ENCODE measurements at regions not wholly inside any gene's neighbourhood (a gene's known extent, or its start where the extent isn't known, plus 50 kb on each side); places are given as distances from the start of the nearest gene placed in this dataset.

DNA sequence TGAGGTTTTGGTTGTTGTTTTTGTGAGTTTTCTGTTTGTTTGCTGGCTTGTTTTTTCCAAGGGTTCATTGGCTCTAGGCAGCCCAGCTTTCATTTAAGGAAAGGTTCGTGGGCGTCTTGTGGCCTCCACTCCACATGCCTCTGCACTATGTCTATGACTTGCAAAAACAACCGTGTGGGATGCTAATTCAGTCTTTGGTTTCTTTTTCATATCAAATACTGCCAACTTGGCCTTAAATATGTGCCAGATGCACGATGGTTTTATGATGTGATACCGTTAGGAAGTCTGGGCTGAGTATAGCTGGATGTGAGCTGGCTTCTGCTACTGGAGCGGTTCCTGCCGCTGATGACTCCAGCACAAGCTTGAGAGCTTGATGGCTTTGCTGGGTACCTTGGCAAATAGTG lies 96.3 kb downstream of the BMP2 start:
- BruUV-seq (replicated peaks), result no TSS peak
- no peaks in the 10 kb centered on the region for H3K79me2 ChIP-seq (ENCODE audit: insufficient read depth, low read length)
- H3K9me3 ChIP-seq (ENCODE audit: low read length), result no peaks in the 10 kb centered on the region
- no peaks in the 10 kb centered on the region for H3K27me3 ChIP-seq (ENCODE audit: control insufficient read depth in 1 of 2, insufficient read depth in 2 of 2, low read length in 2 of 2)
- no peaks in the 10 kb centered on the region for H3K4me1 ChIP-seq (ENCODE audit: insufficient read depth, low read length)
- ATAC-seq (no peak), FAIRE-seq (no peak), DNase-seq (ENCODE audit: low spot score) (no peak)
- no peak overlapping the region for H3K27ac ChIP-seq (ENCODE audit: extremely low read length, insufficient read depth, low read length)
- intact Hi-C loops (cut with micrococcal nuclease; ENCODE audit: unreplicated experiment), result no loop called here
- in situ Hi-C loops (cut with HindIII; ENCODE audit: extremely low pct_ligation_motif_present, low pct_unique_long_range_greater_than_20kb), result no loop called here
- no peak overlapping the region for H3K9ac ChIP-seq (ENCODE audit: insufficient read depth, low read depth, low read length)
- no peaks in the 10 kb centered on the region for H3K36me3 ChIP-seq (replicated peaks in 1 of 2; ENCODE audit: control insufficient read depth in 1 of 2, insufficient read depth in 2 of 2, low read length in 2 of 2)
- no peak overlapping the region for H2AFZ ChIP-seq (ENCODE audit: low read length)
- H3K4me2 ChIP-seq (ENCODE audit: low read depth, low read length), result no peak overlapping the region
- no peak overlapping the region for H3K4me3 ChIP-seq (replicated peaks in 1 of 3; ENCODE audit: insufficient read depth in 1 of 3, low read depth in 2 of 3, low read length in 3 of 3)
- no peaks in the 10 kb centered on the region for H4K20me1 ChIP-seq (ENCODE audit: insufficient read depth, low read length)
- TF ChIP-seq ZNF136 (CRISPR knock-in tag; IDR thresholded peaks at IDR 0.05; ENCODE audit: low read depth) (no peak), MTERF4 (CRISPR knock-in tag; IDR thresholded peaks at IDR 0.05) (no peak), SYNCRIP (IDR thresholded peaks at IDR 0.05; ENCODE audit: insufficient read depth, low read depth, low read length) (no peak), PAX8 (CRISPR knock-in tag; IDR thresholded peaks at IDR 0.05; ENCODE audit: borderline replicate concordance) (no peak), NONO (IDR thresholded peaks at IDR 0.05) (no peak), NONO (CRISPR knock-in tag; conservative IDR thresholded peaks at IDR 0.05) (no peak), TGIF2 (CRISPR knock-in tag; IDR thresholded peaks at IDR 0.05) (no peak), ZNF343 (CRISPR knock-in tag; IDR thresholded peaks at IDR 0.05) (no peak), YY1 (IDR thresholded peaks at IDR 0.05; ENCODE audit: insufficient read depth, insufficient replicate concordance, low read depth, low read length) (no peak), HIVEP1 (CRISPR knock-in tag; IDR thresholded peaks at IDR 0.05) (no peak), ZNF703 (CRISPR knock-in tag; IDR thresholded peaks at IDR 0.05; ENCODE audit: borderline replicate concordance) (no peak), ZBTB8A (CRISPR knock-in tag; IDR thresholded peaks at IDR 0.05; ENCODE audit: borderline replicate concordance, low read depth) (no peak), ZNF3 (CRISPR knock-in tag; IDR thresholded peaks at IDR 0.05) (no peak), ZNF773 (CRISPR knock-in tag; IDR thresholded peaks at IDR 0.05; ENCODE audit: borderline replicate concordance) (no peak), THYN1 (CRISPR knock-in tag; IDR thresholded peaks at IDR 0.05; ENCODE audit: borderline replicate concordance, low read depth) (no peak), TARDBP (CRISPR knock-in tag; IDR thresholded peaks at IDR 0.05) (no peak), ZNF839 (CRISPR knock-in tag; IDR thresholded peaks at IDR 0.05; ENCODE audit: borderline replicate concordance) (no peak), MATR3 (CRISPR knock-in tag; IDR thresholded peaks at IDR 0.05) (no peak), ZNF101 (CRISPR knock-in tag; IDR thresholded peaks at IDR 0.05; ENCODE audit: borderline replicate concordance, low read depth) (no peak)
- TF ChIP-seq, protein P1, sequence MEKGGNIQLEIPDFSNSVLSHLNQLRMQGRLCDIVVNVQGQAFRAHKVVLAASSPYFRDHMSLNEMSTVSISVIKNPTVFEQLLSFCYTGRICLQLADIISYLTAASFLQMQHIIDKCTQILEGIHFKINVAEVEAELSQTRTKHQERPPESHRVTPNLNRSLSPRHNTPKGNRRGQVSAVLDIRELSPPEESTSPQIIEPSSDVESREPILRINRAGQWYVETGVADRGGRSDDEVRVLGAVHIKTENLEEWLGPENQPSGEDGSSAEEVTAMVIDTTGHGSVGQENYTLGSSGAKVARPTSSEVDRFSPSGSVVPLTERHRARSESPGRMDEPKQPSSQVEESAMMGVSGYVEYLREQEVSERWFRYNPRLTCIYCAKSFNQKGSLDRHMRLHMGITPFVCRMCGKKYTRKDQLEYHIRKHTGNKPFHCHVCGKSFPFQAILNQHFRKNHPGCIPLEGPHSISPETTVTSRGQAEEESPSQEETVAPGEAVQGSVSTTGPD (CRISPR knock-in tag; IDR thresholded peaks at IDR 0.05), result no peak
- TF ChIP-seq, protein P2, sequence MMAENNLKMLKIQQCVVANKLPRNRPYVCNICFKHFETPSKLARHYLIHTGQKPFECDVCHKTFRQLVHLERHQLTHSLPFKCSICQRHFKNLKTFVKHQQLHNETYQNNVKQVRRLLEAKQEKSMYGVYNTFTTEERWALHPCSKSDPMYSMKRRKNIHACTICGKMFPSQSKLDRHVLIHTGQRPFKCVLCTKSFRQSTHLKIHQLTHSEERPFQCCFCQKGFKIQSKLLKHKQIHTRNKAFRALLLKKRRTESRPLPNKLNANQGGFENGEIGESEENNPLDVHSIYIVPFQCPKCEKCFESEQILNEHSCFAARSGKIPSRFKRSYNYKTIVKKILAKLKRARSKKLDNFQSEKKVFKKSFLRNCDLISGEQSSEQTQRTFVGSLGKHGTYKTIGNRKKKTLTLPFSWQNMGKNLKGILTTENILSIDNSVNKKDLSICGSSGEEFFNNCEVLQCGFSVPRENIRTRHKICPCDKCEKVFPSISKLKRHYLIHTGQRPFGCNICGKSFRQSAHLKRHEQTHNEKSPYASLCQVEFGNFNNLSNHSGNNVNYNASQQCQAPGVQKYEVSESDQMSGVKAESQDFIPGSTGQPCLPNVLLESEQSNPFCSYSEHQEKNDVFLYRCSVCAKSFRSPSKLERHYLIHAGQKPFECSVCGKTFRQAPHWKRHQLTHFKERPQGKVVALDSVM (CRISPR knock-in tag; IDR thresholded peaks at IDR 0.05), result no peak
- ChIA-PET POLR2A (no interaction called here), CTCF (ENCODE audit: low intra/inter-chr PET ratio, low total read pairs) (no interaction called here)
- WGBS (ENCODE audit: low lambda C conversion rate), result 2% methylated on average over 7 of the region's 7 CpGs
